Left forelimb (tissue), 1 donor: ENCODE measurements at regions not wholly inside any gene's neighbourhood (a gene's known extent, or its start where the extent isn't known, plus 50 kb on each side); places are given as distances from the start of the nearest gene placed in this dataset.

ENCODE experiments used
- DNase-seq: peaks from one replicate; pipeline ENCODE4 v3.0.0-alpha.2; 2018; ENCODE audit warnings: low spot score

DNA sequence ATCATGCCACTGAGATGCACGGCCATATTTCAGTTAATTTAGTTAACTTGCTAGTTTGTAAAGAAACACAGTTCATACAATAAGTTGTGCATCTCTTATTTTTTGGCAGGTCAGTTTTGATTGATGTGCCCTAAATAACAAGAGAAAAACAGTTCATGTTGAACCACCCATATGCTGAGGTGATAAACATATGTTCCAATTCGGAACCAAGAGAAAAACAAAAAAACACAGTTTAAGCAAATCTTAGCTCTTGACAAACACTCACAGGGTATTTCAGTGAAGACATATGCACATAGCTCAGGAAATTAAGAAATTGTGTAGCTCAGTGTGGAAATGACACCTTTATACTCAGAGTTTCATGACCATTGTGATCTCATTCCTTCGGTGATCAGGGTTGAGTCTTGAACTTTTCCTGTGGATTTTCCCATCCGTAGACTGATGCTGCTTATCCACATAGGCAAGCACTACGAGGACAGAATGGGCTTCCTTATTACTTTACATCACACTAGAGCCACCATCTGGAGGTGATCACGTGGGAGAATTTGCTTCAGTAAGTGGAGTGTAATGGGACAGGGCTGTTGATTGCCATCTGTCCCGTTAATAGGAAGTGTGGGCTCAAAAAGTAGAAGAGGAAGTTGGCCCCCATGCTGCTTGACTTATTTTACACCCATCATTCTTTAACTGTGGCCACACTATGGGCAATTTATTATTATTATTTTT is 773.0 kb downstream of the MTRR start:
- DNase-seq: no peak

DNA sequence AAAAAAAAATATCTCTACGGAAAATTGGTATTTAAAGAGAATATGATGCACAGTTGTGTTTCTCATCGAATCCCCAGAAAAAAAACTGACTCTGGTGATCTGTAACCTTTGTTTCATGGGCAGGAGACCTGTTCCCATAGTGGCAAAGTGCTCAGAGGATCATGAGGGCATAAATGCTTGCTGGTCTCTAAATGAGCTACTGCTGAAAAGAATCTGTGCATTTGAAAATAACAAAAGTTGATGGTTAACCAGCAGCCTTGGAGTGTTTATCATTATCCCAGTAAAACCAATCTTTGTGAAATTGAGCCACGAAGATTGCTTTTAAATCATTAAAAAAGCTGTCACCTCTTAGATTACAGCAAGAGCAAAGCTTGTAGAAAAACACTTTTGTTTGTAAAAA is 775.4 kb downstream of the MTRR start:
- DNase-seq: no peak

DNA sequence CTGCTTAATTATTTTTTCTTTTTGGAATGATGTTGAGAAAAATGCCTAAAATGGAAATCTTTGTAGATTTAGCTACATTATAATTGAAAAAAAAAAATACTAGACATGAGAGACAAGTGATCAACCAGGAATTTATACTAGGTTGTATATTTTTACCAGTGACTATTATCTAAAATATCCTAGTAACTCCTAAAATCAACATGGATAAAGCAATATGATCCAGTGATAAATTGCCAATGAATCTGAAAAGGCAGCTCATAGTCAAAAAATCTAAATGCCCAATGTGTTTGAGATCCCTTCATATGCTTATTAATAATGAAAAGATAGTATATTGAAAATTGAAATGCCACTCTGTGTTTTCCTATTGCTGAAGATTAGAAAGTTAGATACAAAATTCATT is 778.2 kb downstream of the MTRR start:
- DNase-seq: no peak

DNA sequence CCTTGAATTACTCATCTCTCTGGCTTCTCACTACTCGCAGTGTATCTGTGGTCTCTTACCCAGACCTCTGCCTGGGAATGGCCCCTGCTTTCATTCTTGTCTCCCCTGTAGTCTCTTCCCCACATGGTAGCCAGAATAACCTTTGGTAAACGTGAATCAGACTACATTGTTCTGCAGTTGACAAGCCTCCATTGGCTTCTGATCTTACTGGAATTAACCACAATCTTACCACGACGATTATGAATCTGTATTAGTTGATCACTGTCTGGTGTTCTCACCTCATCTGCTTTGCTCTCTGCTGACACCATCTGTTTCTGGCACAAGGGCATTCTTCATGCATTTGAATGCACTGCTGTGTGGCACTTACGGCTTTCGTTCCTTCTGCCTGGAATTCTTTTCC is 781.2 kb downstream of the MTRR start:
- DNase-seq: no peak

DNA sequence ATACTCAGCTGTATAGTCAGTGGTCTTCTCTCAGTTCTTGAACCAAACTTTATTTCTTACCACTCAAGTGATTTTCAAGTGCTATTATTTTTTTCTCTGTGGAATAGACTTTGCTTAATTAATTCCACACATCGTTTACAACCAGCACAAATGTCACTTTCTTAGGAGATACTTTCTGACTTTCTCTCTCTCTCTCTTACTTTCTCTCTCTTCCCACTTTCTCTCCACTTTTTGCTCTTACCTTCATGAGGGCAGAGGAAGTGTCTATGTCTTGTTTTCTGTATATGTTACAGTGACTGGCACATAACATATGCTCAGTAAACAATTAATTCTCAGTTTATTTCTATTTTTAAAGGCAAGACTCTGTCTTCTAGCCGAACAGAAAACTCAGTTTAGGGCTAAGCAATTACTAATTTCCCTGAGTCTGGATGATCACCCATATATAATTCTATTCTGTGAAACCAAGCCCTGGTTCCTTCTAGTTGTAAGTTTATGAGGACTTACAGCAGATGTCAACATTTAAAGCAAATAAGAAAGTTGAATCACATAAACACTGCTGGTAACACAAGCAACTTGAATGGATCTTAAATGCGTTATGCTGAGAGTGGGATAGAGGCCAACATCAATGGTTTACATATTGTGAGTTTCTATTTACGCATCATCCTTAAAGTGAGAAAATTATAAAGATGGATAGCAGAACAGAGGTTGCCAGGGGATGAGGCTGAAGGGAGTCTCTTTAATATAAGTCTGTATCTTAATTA is 791.4 kb downstream of the MTRR start:
- no peak for DNase-seq

DNA sequence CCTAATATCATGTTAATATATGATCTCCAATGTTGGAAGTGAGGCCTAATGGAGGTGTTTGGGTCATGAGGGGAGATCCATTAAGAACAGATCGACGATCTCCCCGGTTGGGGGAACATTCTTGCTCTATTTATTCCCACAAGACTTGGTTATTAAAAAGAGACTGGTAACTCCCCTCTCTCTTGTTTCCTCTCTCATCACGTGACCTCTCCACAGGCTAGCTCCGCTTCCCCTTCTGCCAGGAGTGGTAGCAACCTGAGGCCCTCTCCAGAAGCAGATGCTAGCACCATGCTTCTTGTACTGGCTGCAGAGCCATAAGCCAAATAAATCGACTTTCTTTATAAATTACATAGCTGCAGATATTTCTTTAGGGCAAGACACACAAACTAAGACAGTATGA is 794.4 kb downstream of the MTRR start:
- DNase-seq: no peak

DNA sequence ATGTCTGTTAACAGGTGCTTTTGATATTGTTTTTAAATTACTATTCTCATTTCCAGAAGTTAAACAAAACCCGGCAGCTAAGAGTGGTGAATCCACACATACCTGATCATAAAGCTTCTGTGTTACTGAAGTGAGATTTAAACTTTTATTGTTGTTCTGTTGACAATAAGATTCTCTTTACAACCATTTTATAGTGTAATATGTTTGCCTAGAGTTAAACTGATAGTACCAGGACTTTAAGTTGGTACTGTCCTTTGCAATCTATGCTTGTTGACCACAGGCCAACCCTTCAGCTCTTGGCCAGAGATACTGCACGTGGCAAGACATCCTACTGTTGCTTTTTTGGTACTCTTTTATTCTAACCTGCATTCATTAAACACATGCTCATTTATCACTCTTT is 806.2 kb downstream of the MTRR start:
- no peak for DNase-seq

DNA sequence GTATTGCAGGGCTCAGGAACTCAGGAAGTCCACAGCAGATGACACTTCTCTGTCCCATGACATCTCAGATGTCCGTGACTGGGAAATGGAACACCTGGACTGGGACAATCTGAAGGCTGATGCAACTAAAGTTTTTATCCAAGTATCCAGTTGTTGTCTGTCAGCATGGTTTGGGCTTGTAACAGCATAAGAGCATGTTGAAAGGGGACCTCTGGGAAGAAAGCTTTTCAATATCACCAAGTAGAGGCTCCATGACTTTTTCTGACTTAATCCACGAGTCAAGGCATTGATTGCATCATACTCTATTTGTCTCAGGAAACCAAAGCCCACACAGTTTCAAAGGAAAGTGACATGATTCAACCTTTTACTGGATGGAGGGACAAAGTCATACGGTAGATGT is 807.7 kb downstream of the MTRR start:
- no peak for DNase-seq

DNA sequence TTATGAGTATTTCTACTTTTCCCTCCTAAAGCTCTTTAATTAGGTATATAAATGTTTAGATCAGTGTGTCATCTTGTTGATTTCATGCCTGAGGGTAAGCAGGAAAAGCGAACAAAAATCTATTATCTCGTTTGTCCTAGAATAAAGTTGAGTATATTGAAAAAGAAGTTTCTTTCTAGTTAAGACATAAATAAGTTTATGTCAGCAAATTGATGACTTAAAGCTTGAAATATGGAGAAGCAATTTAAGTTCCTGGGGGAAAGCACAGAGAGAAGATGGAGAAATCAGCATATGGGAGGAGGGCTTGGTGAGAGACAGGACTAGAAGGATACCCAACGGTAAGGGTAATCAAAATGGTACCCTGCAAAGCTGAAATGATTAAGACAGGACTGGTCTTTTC is 813.4 kb downstream of the MTRR start:
- DNase-seq: no peak

DNA sequence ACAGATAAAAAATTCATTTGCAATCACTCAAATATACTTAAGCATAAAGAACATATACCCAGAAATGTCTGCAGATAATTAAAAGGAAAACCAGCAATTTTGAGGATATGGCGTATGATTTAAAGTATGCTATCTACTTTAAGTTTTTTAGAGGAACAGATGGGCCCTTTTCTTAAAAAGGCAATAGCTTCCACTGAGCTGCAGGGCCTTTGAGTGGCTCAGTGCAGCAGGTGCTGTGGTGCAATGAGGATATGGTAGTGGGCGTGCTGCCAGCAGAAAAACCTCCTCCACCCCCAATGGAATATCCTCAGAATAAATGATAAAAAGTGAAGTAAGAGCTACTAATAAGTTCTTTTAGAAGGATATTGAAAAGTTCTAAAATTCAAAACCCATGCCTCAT is 814.5 kb downstream of the MTRR start:
- DNase-seq: no peak

DNA sequence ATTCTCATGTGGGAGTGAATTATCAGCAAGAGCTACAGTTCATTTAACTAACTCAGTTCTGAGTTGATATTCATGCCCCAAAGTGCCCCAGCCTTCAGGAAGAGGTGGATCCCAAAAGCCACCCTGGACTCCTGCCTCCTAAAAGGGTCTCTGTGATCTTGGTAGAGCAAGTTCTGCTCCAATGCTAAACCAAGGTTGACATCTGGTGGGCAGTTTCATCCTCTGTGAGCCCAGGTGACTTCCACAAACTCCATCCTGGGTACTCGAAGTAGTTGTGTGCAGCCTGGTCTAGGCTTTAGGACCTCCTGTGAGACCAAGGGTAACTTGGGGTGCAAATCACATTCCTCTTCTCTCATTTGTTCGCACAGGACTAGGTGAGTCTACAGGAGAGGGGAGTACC is 816.8 kb downstream of the MTRR start:
- no peak for DNase-seq

DNA sequence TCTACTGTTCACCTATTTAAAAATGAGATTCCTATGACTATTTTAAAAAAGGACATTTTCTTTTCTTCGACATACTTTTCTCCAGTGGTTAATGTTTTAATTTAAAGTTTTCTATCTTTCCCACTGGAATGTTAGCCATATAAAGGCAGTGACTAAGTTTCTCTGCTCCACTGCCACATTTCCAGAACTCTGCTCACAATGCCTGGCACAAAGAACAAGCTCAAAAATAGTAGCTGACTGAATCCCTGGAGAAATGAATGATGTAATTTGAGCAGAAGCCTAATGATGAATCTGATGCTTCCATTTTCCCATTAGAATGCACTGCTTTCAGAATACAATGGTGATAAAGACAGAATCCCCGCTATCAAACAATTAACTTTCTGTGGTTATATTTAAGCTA is 817.8 kb downstream of the MTRR start:
- DNase-seq: no peak

DNA sequence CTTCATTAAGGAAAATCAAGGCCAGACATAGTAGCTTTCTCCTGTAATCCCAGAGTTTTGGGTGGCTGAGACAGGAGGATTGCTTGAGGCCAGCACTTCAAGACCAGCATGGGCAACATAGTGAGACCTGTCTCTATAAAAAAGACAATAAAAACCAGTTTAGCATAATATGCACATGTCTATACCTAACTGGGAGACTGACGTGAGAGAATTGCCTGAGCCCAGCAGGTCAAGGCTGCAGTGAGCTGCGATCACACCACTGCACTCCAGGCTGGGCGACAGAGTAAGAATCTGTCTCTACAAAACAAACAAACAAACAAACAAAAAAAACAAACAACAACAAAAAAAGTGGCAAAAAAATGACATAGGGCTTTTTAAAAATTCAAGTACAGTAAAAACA is 820.8 kb downstream of the MTRR start:
- DNase-seq: no peak

DNA sequence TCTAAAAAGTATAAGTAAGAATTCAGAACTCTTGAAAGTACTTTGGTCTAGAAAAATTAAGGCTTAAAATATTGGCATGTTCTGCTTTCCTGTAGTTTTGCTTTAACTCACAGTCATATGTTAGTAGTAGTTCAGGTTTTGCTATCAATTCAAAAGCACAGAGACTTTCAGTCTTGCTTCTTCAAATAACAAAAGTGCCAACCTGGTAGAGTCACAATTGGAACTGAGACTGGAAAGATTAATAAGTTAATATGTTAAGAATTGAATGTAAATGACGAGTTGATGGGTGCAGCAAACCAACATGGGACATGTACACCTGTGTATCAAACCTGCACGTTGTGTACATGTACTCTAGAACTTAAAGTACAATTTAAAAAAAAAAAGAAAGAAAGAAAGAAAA is 822.3 kb downstream of the MTRR start:
- DNase-seq: no peak

DNA sequence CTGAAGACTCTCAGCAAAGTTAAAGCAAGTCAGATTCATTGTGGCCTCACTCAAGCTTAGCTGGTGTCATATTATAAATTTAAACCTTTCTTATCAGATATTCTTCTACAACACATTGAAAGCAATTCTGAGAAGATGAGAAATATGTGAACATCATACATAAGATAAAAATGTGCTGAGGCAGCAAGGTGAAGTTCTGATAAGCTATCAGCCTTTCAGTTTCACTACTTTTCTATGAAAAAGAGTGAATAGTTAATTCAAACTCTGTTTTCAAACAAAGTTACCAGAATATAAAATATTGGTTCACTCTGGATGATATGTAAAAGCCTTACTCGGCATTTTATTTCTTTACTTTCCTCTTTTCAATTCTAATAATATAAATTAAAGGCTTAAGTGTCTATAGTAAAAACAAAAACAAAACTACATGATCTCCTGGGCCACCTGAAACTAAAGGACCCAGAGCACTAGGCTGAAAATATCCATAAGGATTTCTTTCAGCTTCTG is 824.4 kb downstream of the MTRR start:
- DNase-seq: no peak

DNA sequence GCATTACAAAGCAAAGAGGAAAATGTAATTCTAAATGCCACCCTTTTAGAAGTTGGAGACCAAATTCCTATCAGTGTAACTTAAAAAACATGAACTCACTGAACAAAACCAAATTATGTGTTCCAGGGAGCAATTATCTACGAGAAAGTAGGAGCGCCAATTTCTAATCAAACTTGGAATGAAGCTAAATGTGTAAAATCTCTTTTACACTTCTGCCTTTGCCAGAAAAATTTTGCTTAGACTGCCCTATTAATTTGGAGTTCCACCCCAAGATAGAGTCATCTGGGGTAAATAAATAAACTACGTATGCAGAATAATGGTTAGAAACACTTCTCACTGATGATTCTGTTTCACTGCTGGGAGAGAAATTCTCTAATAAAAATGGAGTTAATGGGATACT is 825.6 kb downstream of the MTRR start:
- no peak for DNase-seq

DNA sequence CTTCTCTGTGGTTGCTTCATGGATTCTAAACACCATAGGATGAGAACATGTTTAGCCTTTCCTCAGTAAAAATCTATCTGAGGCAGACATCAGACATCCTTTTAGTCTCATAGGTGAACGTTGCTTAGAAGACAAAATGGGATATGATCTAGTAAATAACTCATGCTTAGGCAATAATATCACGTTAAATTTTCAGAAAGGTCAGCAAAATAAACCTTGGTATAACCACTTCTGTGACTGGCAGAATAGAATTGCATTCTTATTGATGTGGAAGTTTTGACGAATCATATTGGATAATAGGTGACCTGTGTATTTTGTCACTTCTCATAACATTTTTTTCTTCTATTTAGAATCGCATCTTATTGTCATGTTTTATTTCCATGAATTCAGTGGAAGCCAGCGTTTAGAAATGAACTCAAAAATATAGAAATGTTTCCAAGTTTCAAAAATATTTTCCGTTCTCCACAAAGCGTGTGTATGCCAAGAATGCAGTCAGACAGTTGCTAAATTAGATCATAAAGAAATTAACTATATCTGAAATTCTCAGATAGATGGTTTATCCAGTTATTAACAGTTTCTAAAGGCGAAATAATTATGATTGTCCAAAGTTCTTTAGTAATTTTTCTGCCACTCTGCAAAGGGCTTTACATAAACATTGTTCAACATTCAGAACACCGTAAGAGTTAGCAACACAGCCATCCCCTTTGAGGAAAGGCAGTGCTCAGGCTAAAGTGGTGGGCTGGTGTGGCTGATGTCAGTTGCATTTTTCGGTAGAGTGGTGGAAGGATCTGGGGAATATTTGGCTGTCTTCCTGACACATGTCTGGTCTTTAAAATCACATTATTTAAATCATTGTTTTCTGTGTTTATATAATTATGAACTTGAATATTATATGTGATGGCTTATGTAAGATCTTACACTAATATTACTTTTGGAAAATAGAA is 827.2 kb downstream of the MTRR start:
- no peak for DNase-seq

DNA sequence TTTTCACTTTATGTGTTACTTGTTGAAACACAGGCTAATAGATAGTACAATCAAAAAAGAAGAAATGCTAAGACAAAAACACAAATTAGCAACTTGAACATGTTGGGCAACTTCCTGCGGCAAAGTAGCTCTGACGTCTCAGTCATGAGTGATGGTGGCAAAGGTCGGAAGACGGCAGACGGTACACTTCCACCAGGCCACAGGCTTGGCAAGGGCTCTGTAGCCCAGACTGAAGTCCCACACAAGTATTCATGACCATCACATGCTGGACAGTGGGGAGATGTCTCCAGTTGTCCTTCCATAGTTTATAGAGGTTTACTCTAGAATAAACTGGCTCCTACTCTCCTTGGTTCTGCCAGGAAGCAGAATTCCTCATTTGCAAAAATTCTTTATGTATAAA is 831.3 kb downstream of the MTRR start:
- no peak for DNase-seq

DNA sequence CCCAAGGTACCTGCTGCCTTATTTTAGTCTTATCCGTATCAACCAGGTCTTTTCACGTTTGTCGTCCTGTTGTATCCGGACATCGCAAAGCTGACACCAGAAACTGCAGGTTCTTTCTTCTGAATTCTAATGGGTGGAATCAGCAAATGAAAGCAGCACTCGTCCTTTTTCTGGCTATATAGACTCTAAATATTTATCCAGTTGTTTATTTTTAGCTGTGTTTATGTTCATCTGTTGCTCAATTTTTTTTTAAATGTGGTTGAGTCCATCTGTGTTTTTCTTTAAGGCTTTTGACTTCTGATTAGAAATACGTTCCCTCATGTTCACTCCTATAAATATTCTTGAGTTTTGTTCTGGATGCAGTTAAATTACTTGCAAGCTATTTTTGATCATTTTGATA is 831.7 kb downstream of the MTRR start:
- DNase-seq: no peak

DNA sequence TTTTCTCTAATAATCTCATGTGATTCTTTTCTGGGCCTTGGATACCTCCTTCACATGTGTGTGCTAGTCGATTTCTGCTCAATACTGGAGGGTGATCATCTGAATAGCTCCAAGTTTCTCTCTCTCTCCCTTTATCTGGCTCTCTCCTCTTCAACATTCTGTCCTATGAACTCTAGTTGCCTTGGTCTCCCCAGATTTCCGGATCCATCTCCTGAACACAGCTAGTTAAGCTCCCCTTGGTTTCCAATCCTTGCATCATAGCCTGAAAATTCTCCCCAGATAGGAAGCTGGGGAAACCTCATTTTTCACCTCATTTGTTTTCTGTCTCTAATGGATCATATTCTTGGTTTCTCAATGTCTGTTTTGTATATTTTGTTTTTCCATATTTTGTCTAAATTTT is 832.3 kb downstream of the MTRR start:
- DNase-seq: no peak

DNA sequence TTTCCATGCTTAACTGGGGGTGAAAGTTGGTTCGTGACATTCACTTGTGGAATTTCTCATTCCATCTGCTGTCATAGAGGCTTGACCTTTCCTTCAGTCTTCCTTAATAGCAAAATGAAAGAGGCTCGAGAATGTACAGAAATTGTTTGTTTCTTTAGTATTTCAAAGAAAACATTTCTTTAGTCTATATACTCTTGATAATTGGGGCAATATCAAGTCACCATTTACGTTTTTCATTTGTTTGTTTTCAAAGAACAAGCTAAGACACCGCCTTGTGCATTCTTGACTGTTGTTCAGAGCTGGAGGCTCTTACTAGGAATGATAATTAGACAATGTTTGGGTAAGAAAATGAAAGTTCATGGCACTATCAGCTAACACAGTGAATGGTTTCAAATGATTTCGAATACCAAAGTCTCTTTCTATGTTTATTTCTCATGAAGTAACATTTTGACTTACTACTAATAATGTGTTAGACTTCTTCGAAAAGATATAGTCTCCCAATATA is 835.4 kb downstream of the SEMA5A start:
- no peak for DNase-seq

DNA sequence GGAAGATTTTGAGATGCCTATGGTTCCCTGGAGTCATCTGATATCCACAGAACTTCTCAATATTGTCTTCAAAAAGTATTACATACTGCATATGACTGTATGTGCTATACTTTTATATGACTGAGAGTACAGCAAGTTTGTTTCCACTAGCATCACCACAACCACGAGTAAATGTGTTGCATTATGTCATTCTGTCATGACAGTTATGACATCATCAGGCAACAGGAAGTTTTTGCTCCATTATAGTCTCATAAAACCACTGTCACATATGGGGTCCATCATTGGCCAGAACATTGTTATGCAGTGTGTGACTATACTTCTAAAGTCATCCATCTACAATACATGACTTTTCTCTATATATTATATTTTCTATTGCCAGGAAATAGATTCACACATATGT is 831.7 kb downstream of the SEMA5A start:
- no peak for DNase-seq
